A549 (cell line): ENCODE measurements at regions not wholly inside any gene's neighbourhood (a gene's known extent, or its start where the extent isn't known, plus 50 kb on each side); places are given as distances from the start of the nearest gene placed in this dataset.

Source experiments
- ATAC-seq, 2 experiments: fragments of 200-7000 bp in 1 of 2; fragments of >200 bp in 1 of 2; cut with Nextera tagmentation in 1 of 2; cut with Tn5 transposase in 1 of 2; 3 replicates each; pipeline versions ENCODE4 v1.8.0 to v1.9.1; 2018 to 2020; ENCODE audit warnings: mild to moderate bottlenecking in 1 of 2, moderate library complexity in 1 of 2
- CTCF ChIA-PET: fragments of 300-600 bp; sonication (Branson Sonifier 250); formaldehyde crosslinking; extraction: SDS; loops from one replicate; lab custom pipeline; 2021; ENCODE audit warnings: antibody characterized with exemption, inconsistent platforms; lab: Yijun Ruan, JAX
- POLR2A ChIA-PET: fragments of 350-600 bp; formaldehyde crosslinking; extraction: SDS; loops from one replicate; lab custom pipeline; 2021; ENCODE audit warnings: antibody characterized with exemption, inconsistent platforms; lab: Yijun Ruan, JAX
- DNase-seq, 2 experiments: peaks; one replicate each; pipeline versions ENCODE4 v3.0.0 to v3.0.0-alpha.2; 2011 to 2016; ENCODE audit warnings: low read depth in 1 of 2, low spot score in 1 of 2
- FAIRE-seq: peaks from 2 replicates; lab custom pipeline; 2011; peaks lifted over from hg19 to GRCh38; lab: Jason Lieb, UNC
- H3K27ac ChIP-seq, 2 experiments: fragments of >200 bp; sonication (Bioruptor Twin); formaldehyde crosslinking; 3 replicates each; pipeline ENCODE4 v1.5.1; 2016 to 2017
- H3K4me1 ChIP-seq: fragments of >200 bp; sonication (Bioruptor Twin); formaldehyde crosslinking; 3 replicates; pipeline ENCODE4 v1.6.1; 2016
- H3K4me2 ChIP-seq: fragments of >200 bp; sonication (Bioruptor Twin); formaldehyde crosslinking; 3 replicates; pipeline ENCODE4 v1.6.1; 2016
- H3K4me3 ChIP-seq: fragments of >200 bp; sonication (Bioruptor Twin); formaldehyde crosslinking; 3 replicates; pipeline ENCODE4 v1.5.1; 2016
- H3K9me3 ChIP-seq: fragments of >200 bp; sonication (Bioruptor Twin); formaldehyde crosslinking; 3 replicates; pipeline ENCODE4 v1.6.1; 2016
- ATOH8 ChIP-seq: fragments of 250-450 bp; sonication (Bioruptor Pico); IDR thresholded peaks from 2 replicates; pipeline ENCODE4 v1.5.0; 2020; ENCODE audit warnings: low read depth, mild to moderate bottlenecking, moderate library complexity
- BCL3 ChIP-seq: fragments of >200 bp; sonication (Bioruptor Twin); formaldehyde crosslinking; IDR thresholded peaks from 3 replicates; pipeline ENCODE4 v1.6.1; 2016
- CBX2 ChIP-seq: fragments of 200-600 bp; sonication (generic); IDR thresholded peaks from 2 replicates; pipeline ENCODE4 v1.6.1; 2016; ENCODE audit warnings: low read depth, mild to moderate bottlenecking, borderline replicate concordance
- E2F6 ChIP-seq: IDR thresholded peaks from 2 replicates; pipeline ENCODE4 v1.6.1; 2012; ENCODE audit warnings: low read depth, borderline replicate concordance
- ELK1 ChIP-seq: fragments of 150-350 bp; IDR thresholded peaks from 2 replicates; pipeline ENCODE4 v1.6.1; 2014; ENCODE audit warnings: low read depth, mild to moderate bottlenecking, low read length
- FOXS1 ChIP-seq: fragments of 250-450 bp; sonication (Bioruptor Pico); IDR thresholded peaks from 2 replicates; pipeline ENCODE4 v1.5.0; 2020; ENCODE audit warnings: mild to moderate bottlenecking, moderate library complexity
- HEYL ChIP-seq: fragments of 250-450 bp; sonication (Bioruptor Pico); IDR thresholded peaks from 2 replicates; pipeline ENCODE4 v1.8.0; 2021; ENCODE audit warnings: mild to moderate bottlenecking, moderate library complexity
- MAFK ChIP-seq: fragments of 450-650 bp; IDR thresholded peaks from 2 replicates; pipeline ENCODE4 v1.6.1; 2014; ENCODE audit not compliant: partially characterized antibody
- MAX ChIP-seq: IDR thresholded peaks from 2 replicates; pipeline ENCODE4 v1.6.1; 2012
- NFE2L2 ChIP-seq: fragments of 150-350 bp; conservative IDR thresholded peaks from 2 replicates; pipeline ENCODE4 v1.6.1; 2014; ENCODE audit warnings: low read length
- POLR2A ChIP-seq: IDR thresholded peaks from 2 replicates; pipeline ENCODE4 v1.6.1; 2012; ENCODE audit warnings: mild to moderate bottlenecking, low read length
- POLR2AphosphoS2 ChIP-seq: conservative IDR thresholded peaks from 2 replicates; pipeline ENCODE4 v1.6.1; 2012; ENCODE audit warnings: low read length, improper control_type of control experiment, inconsistent platforms
- RAD21 ChIP-seq, 2 experiments: fragments of >200 bp in 1 of 2; sonication (Bioruptor Twin) in 1 of 2; formaldehyde crosslinking in 1 of 2; IDR thresholded peaks in 1 of 2; conservative IDR thresholded peaks in 1 of 2; 2 replicates in 1 of 2; 3 replicates in 1 of 2; pipeline ENCODE4 v1.6.1; 2012 to 2018; ENCODE audit warnings: inconsistent platforms in 1 of 2
- RARB ChIP-seq: fragments of 250-450 bp; sonication (Bioruptor Pico); IDR thresholded peaks from 2 replicates; pipeline ENCODE4 v1.8.0; 2021; ENCODE audit warnings: mild to moderate bottlenecking, moderate library complexity
- RCOR1 ChIP-seq: fragments of 150-350 bp; IDR thresholded peaks from 2 replicates; pipeline ENCODE4 v1.6.1; 2014; ENCODE audit warnings: antibody characterized with exemption, low read length, low read depth
- REST ChIP-seq: fragments of 200-600 bp; sonication (generic); IDR thresholded peaks from 2 replicates; pipeline ENCODE4 v1.6.1; 2016; ENCODE audit warnings: antibody characterized with exemption, mild to moderate bottlenecking, moderate library complexity
- RFX5 ChIP-seq: fragments of 450-650 bp; IDR thresholded peaks from 2 replicates; pipeline ENCODE4 v1.7.1; 2014; ENCODE audit warnings: antibody characterized with exemption, mild to moderate bottlenecking, moderate library complexity
- ZSCAN20 ChIP-seq: fragments of 250-450 bp; sonication (Bioruptor Pico); IDR thresholded peaks from 2 replicates; pipeline ENCODE4 v1.8.0; 2022; ENCODE audit warnings: mild to moderate bottlenecking, moderate library complexity
- WGBS: methylation state at CpG from one replicate; pipeline ENCODE4 v1.1.6; 2017; ENCODE audit errors: missing lambda C conversion rate; 5-methylcytosine and 5-hydroxymethylcytosine counted together

- DNase-seq (no peak), FAIRE-seq (no peak), ATAC-seq (no peak)
- Histone ChIP-seq H3K27ac (no peak overlapping the region), H3K9me3 (no peaks in the 10 kb centered on the region), H3K4me2 (no peak overlapping the region), H3K4me1 (no peaks in the 10 kb centered on the region), H3K4me3 (no peak overlapping the region)
- WGBS = 55% methylated on average over 18 of the region's 31 CpGs
- ChIA-PET CTCF (interaction anchor here (1.4 kb wide), 1 partner anchor 10 kb away, joined by 5 read pairs; no protein-coding TSS in a partner anchor), POLR2A (no interaction called here)
- TF ChIP-seq RARB (CRISPR knock-in tag) = no peak
- no peak for TF ChIP-seq ELK1
- TF ChIP-seq ZSCAN20 (CRISPR knock-in tag) = no peak
- TF ChIP-seq POLR2AphosphoS2 = no peak
- no peak for TF ChIP-seq POLR2A
Measured at GRCh38 chr3:35215525-35216500, 423.5 kb upstream of the ARPP21 start.

- H3K27ac ChIP-seq = no peak overlapping the region
- TF ChIP-seq MAX = no peak
- TF ChIP-seq BCL3 = no peak
- no peak for TF ChIP-seq RFX5
- TF ChIP-seq E2F6 = no peak
- no peak for TF ChIP-seq RAD21 (conservative IDR thresholded peaks at IDR 0.05 in 1 of 2, IDR thresholded peaks at IDR 0.05 in 1 of 2)
- TF ChIP-seq NFE2L2 = no peak
- no peak for TF ChIP-seq RCOR1
- no peak for TF ChIP-seq REST
- TF ChIP-seq FOXS1 (CRISPR knock-in tag) = no peak
- no peak for TF ChIP-seq HEYL (CRISPR knock-in tag)
- no peak for TF ChIP-seq ZSCAN20 (CRISPR knock-in tag)
- TF ChIP-seq CBX2 = no peak
- no peak for TF ChIP-seq ATOH8 (CRISPR knock-in tag)
- TF ChIP-seq POLR2A = no peak
- no peak for TF ChIP-seq MAFK
- no peak for TF ChIP-seq ELK1
- no peak for FAIRE-seq
- H3K4me1 ChIP-seq = no peaks in the 10 kb centered on the region
- no peak overlapping the region for H3K4me3 ChIP-seq
- no peak for DNase-seq
- 42% methylated on average over 16 of the region's 18 CpGs for WGBS
- ATAC-seq = no peak
- H3K9me3 ChIP-seq = no peaks in the 10 kb centered on the region
- H3K4me2 ChIP-seq = no peak overlapping the region
- POLR2A ChIA-PET = no interaction called here
- CTCF ChIA-PET = no interaction called here
Measured at GRCh38 chr3:35216501-35217266, 422.6 kb upstream of the ARPP21 start.
